ENCODE measurements at regions not wholly inside any gene's neighbourhood (a gene's known extent, or its start where the extent isn't known, plus 50 kb on each side); places are given as distances from the start of the nearest gene placed in this dataset.
A peak's percentile ranks its signal among the peaks of the same experiment; 100 is the strongest.

- TF ChIP-seq STAT6 (CRISPR knock-in tag; IDR thresholded peaks at IDR 0.05) = no peak
- no peak for TF ChIP-seq ZNF699 (CRISPR knock-in tag; IDR thresholded peaks at IDR 0.05; ENCODE audit: insufficient replicate concordance)
- TF ChIP-seq ESRRA (IDR thresholded peaks at IDR 0.05; ENCODE audit: borderline replicate concordance, low read depth) = peak; percentile 65; the same call in 1 of the 2 replicates
- TF ChIP-seq SMAD4 (CRISPR knock-in tag; conservative IDR thresholded peaks at IDR 0.05) = no peak
- TF ChIP-seq CHD7 (IDR thresholded peaks at IDR 0.05; ENCODE audit: low read depth, low read length) = no peak
- no peak for TF ChIP-seq JUNB (CRISPR knock-in tag; conservative IDR thresholded peaks at IDR 0.05)
- TF ChIP-seq RHOXF2B (CRISPR knock-in tag; conservative IDR thresholded peaks at IDR 0.05) = no peak
- TF ChIP-seq ZNF586 (CRISPR knock-in tag; conservative IDR thresholded peaks at IDR 0.05) = no peak
- no peak for TF ChIP-seq PTTG1 (tag; IDR thresholded peaks at IDR 0.05; ENCODE audit: low read depth)
- TF ChIP-seq, protein P1, sequence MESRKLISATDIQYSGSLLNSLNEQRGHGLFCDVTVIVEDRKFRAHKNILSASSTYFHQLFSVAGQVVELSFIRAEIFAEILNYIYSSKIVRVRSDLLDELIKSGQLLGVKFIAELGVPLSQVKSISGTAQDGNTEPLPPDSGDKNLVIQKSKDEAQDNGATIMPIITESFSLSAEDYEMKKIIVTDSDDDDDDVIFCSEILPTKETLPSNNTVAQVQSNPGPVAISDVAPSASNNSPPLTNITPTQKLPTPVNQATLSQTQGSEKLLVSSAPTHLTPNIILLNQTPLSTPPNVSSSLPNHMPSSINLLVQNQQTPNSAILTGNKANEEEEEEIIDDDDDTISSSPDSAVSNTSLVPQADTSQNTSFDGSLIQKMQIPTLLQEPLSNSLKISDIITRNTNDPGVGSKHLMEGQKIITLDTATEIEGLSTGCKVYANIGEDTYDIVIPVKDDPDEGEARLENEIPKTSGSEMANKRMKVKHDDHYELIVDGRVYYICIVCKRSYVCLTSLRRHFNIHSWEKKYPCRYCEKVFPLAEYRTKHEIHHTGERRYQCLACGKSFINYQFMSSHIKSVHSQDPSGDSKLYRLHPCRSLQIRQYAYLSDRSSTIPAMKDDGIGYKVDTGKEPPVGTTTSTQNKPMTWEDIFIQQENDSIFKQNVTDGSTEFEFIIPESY (CRISPR knock-in tag; IDR thresholded peaks at IDR 0.05) = no peak
- peak; percentile 70; the same call in 1 of the 2 replicates for TF ChIP-seq ZNF24 (IDR thresholded peaks at IDR 0.05)
Measured at GRCh38 chr3:152595975-152596821, 238.7 kb upstream of the P2RY1 start (continued).

Measured in K562 (cell line).